Right lobe of liver (tissue), 4 donors: ENCODE measurements at regions not wholly inside any gene's neighbourhood (a gene's known extent, or its start where the extent isn't known, plus 50 kb on each side); places are given as distances from the start of the nearest gene placed in this dataset.

Experiments
- CTCF ChIP-seq, 4 donors: fragments of 200-600 bp in 3 of 4; fragments of 450-650 bp in 1 of 4; IDR thresholded peaks; one replicate each; pipeline versions ENCODE4 v1.5.1 to v1.8.0; 2016 to 2022; ENCODE audit warnings: antibody characterized with exemption in 4 of 4, mild to moderate bottlenecking in 2 of 4
- POLR2A ChIP-seq: fragments of 450-650 bp; IDR thresholded peaks from one replicate; pipeline ENCODE4 v1.6.1; 2017; ENCODE audit warnings: antibody characterized with exemption, mild to moderate bottlenecking
- donor health status: DM: no; HTN: no; CAD: no.
- donor health status: DM: no; HTN: no; CAD: no.
- donor health status: DM: no; HTN: yes; CAD: no.

- no peak for TF ChIP-seq POLR2A
- no peak for TF ChIP-seq CTCF (IDR thresholded peaks at IDR 0.05)
Measured at GRCh38 chr18:73688161-73688560, 459.5 kb downstream of the FBXO15 start.
